HG02943 (cell line): ENCODE measurements at regions not wholly inside any gene's neighbourhood (a gene's known extent, or its start where the extent isn't known, plus 50 kb on each side); places are given as distances from the start of the nearest gene placed in this dataset.
"Not testable (repeated sequence)": the region's sequence is repeated elsewhere in the genome, so short reads cannot be mapped to it uniquely, and the experiment has no call there.

ENCODE experiments used
- ATAC-seq: cut with Tn5 transposase; IDR thresholded peaks from one replicate; pipeline ENCODE4 v1.9.1; 2021; ENCODE audit warnings: mild to moderate bottlenecking, low read depth, moderate library complexity; ENCODE audit not compliant: unreplicated experiment

GRCh38 chr2:138296365-138296764, 205.2 kb upstream of the SPOPL start:
- no peak for ATAC-seq

DNA sequence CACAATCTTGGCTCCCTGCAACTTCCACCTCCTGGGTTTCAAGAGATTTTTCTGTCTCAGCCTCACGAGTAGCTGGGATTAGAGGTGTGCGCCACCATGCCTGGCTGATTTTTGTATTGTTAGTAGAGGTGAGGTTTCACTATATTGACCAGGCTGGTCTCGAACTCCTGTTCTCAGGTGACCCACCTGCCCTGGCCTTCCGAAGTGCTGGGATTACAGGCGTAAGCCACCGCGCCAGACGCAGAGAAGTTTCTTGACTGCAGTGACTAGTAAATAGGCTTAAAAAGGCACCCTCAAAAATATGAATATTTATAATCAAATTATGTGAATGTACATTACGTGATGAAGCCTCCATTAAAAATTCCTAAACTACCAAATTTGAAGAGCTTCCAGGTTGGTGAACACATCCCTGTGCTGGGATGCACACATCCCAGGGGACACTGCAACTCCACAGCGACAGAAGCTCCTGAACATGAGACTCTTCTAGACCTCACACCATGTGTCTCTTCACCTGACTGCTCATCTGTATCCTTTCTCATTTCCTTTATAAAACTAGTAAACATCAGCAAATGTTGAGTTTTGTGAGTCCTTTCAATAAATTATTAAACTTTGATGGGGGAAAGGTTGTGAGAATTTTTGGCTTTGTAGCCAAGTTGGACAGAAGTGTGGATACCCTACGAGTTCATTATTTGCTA, 203.3 kb upstream of the SPOPL start:
- peak; percentile 79 for ATAC-seq

DNA sequence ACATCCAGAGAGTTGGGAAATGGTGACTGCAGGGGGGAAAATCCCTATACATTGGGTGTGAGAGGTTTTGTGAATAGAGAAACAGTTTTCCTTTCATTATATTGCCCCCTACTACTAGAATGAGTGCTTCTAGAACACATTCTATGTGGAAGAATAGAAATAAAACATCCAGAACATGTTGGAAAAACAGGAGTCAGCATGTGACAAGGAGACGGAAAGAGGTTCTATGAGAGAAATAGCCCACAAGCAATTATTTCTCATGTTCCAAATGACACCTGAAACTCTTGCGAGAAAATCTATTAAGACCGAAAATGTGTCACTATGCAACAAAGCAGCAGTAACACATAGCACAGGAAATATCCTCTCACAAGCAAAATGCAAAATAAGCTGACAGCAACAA, 202.7 kb upstream of the SPOPL start:
- ATAC-seq = peak; percentile 65

GRCh38 chr2:138306626-138307025, 194.9 kb upstream of the SPOPL start:
- no peak for ATAC-seq

- no peak for ATAC-seq
Measured at GRCh38 chr2:138307099-138307498, 194.5 kb upstream of the SPOPL start.

- ATAC-seq = no peak
Measured at GRCh38 chr2:138309760-138310159, 191.8 kb upstream of the SPOPL start.

DNA sequence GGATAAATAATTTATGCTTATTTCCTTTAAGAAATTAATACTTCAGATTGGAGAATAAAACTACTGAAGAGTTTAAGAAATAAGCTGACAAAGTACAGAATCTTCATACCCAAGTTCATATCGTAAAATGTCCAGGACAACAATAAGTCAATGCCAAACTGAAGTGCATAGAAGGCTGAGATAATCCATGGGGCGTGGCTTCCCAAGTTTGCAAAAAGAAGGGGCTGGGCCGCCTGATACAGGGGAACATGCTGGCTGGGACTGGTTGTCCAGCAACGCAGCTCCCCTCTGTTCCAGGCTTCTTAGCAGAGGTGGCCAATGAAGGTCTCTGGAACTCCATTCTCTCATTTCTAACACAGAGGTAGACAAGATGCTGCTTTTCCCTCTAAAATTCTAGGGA, 189.5 kb upstream of the SPOPL start:
- no peak for ATAC-seq

DNA sequence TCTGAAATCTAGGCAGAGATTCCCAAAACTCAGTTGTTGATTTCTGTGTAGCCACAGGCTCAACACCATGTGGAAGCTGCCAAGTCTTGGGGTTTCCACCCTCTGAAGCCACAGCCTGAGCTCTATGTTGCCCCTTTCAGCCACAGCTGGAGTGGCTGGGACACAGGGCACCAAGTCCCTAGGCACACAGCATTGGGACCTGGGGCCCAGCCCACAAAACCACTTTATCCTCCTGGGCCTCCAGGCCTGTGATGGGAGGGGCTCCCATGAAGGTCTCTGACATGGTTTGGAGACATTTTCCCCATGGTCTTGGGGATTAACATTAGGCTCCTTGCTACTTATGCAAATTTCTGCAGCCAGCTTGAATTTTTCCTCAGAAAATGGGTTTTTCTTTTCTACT, 186.0 kb upstream of the SPOPL start:
- not testable (repeated sequence) for ATAC-seq

- ATAC-seq = no peak
Measured at GRCh38 chr2:138319616-138320015, 182.0 kb upstream of the SPOPL start.

GRCh38 chr2:138321458-138321857, 180.1 kb upstream of the SPOPL start:
- ATAC-seq = no peak

DNA sequence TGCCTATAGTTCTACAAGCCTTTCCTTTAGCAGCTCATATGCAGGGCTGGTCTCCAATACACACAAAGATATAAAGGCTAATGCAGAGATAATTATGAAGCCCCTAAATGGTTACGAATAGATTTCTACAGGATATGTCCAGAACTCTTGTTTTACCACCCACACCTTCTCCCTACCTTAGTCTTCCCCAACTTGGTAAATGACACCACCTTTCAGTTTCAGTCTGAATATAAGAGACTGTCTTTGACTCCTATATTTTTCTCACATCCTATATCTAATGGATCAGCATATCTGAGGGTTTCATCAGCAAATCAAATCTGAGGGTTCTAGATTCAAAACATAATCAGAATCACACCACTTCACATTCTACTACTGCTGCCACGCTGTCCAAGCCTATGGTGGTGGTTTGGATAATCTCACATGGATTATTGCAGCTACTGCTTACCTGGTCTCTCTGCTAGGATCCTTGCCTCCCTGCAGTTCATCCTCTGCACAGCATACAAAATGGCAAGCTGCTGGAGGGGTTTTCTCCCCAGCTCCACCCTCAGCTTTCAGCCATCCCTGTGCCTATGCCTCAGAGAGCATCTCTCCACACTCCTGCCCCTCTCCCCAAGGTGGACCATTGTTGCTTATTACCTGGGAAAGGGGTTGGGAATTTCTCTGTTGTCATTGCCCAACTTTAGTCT, 178.0 kb upstream of the SPOPL start:
- ATAC-seq = no peak

- ATAC-seq = no peak
Measured at GRCh38 chr2:138324068-138324771, 177.3 kb upstream of the SPOPL start.

- ATAC-seq = no peak
Measured at GRCh38 chr2:138327967-138328366, 173.6 kb upstream of the SPOPL start.

DNA sequence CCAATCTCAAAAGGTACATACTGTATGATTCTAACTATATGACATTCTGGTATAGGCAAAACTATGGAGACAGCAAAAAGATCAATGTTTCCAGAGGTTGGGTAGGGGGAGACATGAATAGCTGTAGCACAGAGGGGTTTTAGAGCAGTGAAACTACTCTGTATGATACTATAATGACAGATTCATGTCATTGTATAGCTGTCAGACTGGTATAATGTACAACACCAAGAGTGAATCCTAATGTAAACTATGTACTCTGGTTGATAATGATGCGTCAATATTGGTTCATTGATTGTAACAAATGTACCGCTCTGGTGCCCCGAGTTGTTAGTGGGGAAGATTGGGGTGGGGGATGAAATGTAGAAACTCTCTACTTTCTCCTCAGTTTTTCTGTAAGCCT, 172.4 kb upstream of the SPOPL start:
- ATAC-seq = no peak

GRCh38 chr2:138329591-138329990, 172.0 kb upstream of the SPOPL start:
- ATAC-seq = no peak

DNA sequence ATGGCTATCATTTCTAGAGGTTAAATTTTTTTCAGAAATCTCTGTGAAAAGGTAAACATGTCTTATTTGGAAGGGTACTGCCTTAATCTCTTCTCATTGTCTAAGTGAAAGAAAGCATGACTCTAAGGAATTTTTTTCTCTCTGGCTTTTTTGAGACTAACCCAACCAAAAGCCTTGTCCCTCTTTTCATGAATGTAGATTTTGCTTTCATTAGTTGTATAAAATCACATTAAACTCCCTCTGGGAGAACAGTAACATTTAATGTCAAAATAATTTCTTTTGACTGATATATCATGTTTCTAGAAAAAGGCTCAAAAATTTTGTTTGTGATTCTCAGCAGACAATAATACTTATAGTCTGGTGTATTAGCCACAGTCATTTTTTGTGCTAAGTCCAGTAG, 168.4 kb upstream of the SPOPL start:
- no peak for ATAC-seq

- no peak for ATAC-seq
Measured at GRCh38 chr2:138333677-138334076, 167.9 kb upstream of the SPOPL start.

GRCh38 chr2:138334323-138334722, 167.2 kb upstream of the SPOPL start:
- ATAC-seq = no peak

- ATAC-seq = no peak
Measured at GRCh38 chr2:138335036-138335435, 166.5 kb upstream of the SPOPL start.

DNA sequence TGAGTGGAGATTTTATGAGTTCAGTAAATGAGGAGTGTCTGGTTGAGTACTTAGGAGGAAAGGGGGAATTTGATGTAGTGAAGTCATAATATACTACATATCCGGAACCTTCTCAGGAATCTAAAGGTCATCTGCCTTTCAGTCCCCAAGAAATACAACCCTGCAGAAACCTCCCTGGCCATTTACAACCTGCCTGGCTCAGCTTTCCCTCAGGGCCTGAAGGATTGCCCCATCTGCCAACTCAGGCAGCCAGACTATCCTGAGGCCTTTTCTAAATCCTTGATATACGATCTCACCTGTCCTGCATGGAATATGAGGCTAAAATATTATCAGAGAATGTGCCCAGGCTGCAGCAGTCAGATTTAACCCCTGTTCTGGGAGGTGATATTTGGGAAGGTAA, 165.4 kb upstream of the SPOPL start:
- ATAC-seq = no peak

DNA sequence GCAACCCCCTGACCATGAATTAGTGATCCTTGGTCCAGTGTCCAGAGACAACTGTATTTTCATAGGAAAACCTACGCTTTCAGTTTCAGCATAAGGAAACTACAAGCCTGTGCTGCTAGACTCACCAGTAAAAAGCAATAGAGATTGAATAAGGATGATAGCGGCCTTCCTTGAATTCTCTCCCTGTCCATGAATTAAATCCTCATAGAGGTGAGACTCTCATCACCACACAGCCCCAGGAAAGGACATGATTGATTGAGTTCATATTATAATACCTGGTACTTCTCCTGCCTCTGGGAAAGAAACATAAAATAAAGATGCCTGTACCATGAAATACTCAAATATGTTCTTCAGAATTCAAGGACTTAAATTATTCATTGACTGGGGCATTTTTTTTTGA, 146.3 kb upstream of the SPOPL start:
- no peak for ATAC-seq

DNA sequence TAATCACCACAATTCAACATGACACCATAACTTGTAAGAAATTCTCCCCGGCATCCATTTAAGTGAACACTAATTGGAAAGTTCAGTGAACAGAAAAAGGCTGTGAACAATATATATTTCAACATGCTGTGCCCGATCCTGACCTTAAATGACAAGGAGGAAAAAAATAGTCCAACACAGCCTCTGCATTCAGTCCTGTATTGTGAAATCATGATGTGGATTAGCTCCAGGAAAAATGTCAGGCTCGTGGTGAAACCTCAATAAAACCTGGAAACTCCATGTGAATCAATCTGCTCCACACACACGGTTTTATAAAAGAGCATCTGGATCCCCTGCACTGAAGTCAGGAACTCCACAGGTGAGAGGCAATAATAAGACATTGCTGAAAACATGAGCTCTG, 145.4 kb upstream of the SPOPL start:
- ATAC-seq = no peak
